ENCODE measurements at regions not wholly inside any gene's neighbourhood (a gene's known extent, or its start where the extent isn't known, plus 50 kb on each side); places are given as distances from the start of the nearest gene placed in this dataset.

- H3K27ac ChIP-seq (ENCODE audit: low read depth, low read length), result no peak overlapping the region
Observed at GRCh38 chr2:181772334-181772733, 92.0 kb upstream of the NEUROD1 start.

GRCh38 chr2:181772777-181773176, 92.5 kb upstream of the NEUROD1 start:
- peaks cover 7% of the 10 kb centered on the region; the same call in 1 of the 2 replicates for H3K9me3 ChIP-seq (ENCODE audit: control insufficient read depth, insufficient read depth, low read length)
- H3K79me2 ChIP-seq (ENCODE audit: control insufficient read depth, low read length), result no peaks in the 10 kb centered on the region
- H3K9me2 ChIP-seq (replicated peaks; ENCODE audit: control insufficient read depth, low read length), result no peaks in the 10 kb centered on the region
- no peaks in the 10 kb centered on the region for H4K20me1 ChIP-seq (ENCODE audit: control insufficient read depth, insufficient read depth, low read depth, low read length)
- no peak overlapping the region for H3K4me2 ChIP-seq (ENCODE audit: low read length)
- TF ChIP-seq EZH2phosphoT487 (IDR thresholded peaks at IDR 0.05; ENCODE audit: borderline replicate concordance, low read length) (no peak), CTCF (IDR thresholded peaks at IDR 0.05; ENCODE audit: low read depth, low read length, poor library complexity, severe bottlenecking) (no peak)
- H3K4me3 ChIP-seq (ENCODE audit: low read length), result no peak overlapping the region
- H3K4me1 ChIP-seq (ENCODE audit: control insufficient read depth, low read length), result peaks cover 17% of the 10 kb centered on the region
- H3F3A ChIP-seq (ENCODE audit: control insufficient read depth, insufficient read depth), result no peaks in the 10 kb centered on the region
- H3K27me3 ChIP-seq (ENCODE audit: control insufficient read depth, low read length), result no peaks in the 10 kb centered on the region
- H3K27ac ChIP-seq (ENCODE audit: low read depth, low read length), result no peak overlapping the region
- no peaks in the 10 kb centered on the region for H3K36me3 ChIP-seq (ENCODE audit: control insufficient read depth, low read length)

More at GRCh38 chr2:181772334-181772733, 92.0 kb upstream of the NEUROD1 start:
- no peaks in the 10 kb centered on the region for H3K9me2 ChIP-seq (replicated peaks; ENCODE audit: control insufficient read depth, low read length)
- no peaks in the 10 kb centered on the region for H3F3A ChIP-seq (ENCODE audit: control insufficient read depth, insufficient read depth)
- no peak overlapping the region for H3K4me3 ChIP-seq (ENCODE audit: low read length)
- no peak for TF ChIP-seq EZH2phosphoT487 (IDR thresholded peaks at IDR 0.05; ENCODE audit: borderline replicate concordance, low read length)
- TF ChIP-seq CTCF (IDR thresholded peaks at IDR 0.05; ENCODE audit: low read depth, low read length, poor library complexity, severe bottlenecking), result no peak
- H3K4me1 ChIP-seq (ENCODE audit: control insufficient read depth, low read length), result peaks cover 17% of the 10 kb centered on the region
- peaks cover 7% of the 10 kb centered on the region; the same call in 1 of the 2 replicates for H3K9me3 ChIP-seq (ENCODE audit: control insufficient read depth, insufficient read depth, low read length)
- H4K20me1 ChIP-seq (ENCODE audit: control insufficient read depth, insufficient read depth, low read depth, low read length), result no peaks in the 10 kb centered on the region
- H3K4me2 ChIP-seq (ENCODE audit: low read length), result no peak overlapping the region
- no peaks in the 10 kb centered on the region for H3K79me2 ChIP-seq (ENCODE audit: control insufficient read depth, low read length)
- H3K36me3 ChIP-seq (ENCODE audit: control insufficient read depth, low read length), result no peaks in the 10 kb centered on the region
- no peaks in the 10 kb centered on the region for H3K27me3 ChIP-seq (ENCODE audit: control insufficient read depth, low read length)

- Histone ChIP-seq H3K9me2 (replicated peaks; ENCODE audit: control insufficient read depth, low read length) (no peaks in the 10 kb centered on the region), H3K4me3 (ENCODE audit: low read length) (peak overlapping the region; percentile 39; the same call in 1 of the 2 replicates), H3K27ac (ENCODE audit: low read depth, low read length) (0 out of 2 replicates have a peak overlapping the region, but pooled peaks have one; percentile 12), H3K27me3 (ENCODE audit: control insufficient read depth, low read length) (no peaks in the 10 kb centered on the region), H3K36me3 (ENCODE audit: control insufficient read depth, low read length) (no peaks in the 10 kb centered on the region), H4K20me1 (ENCODE audit: control insufficient read depth, insufficient read depth, low read depth, low read length) (no peaks in the 10 kb centered on the region), H3K4me1 (ENCODE audit: control insufficient read depth, low read length) (peaks cover 20% of the 10 kb centered on the region), H3K79me2 (ENCODE audit: control insufficient read depth, low read length) (no peaks in the 10 kb centered on the region), H3K9me3 (ENCODE audit: control insufficient read depth, insufficient read depth, low read length) (peaks cover 7% of the 10 kb centered on the region; the same call in 1 of the 2 replicates), H3K4me2 (ENCODE audit: low read length) (peak overlapping the region; percentile 40), H3F3A (ENCODE audit: control insufficient read depth, insufficient read depth) (no peaks in the 10 kb centered on the region)
- TF ChIP-seq EZH2phosphoT487 (IDR thresholded peaks at IDR 0.05; ENCODE audit: borderline replicate concordance, low read length) (no peak), CTCF (IDR thresholded peaks at IDR 0.05; ENCODE audit: low read depth, low read length, poor library complexity, severe bottlenecking) (no peak)
Observed at GRCh38 chr2:181774685-181775084, 94.4 kb upstream of the NEUROD1 start.
